ENCODE measurements at regions not wholly inside any gene's neighbourhood (a gene's known extent, or its start where the extent isn't known, plus 50 kb on each side); places are given as distances from the start of the nearest gene placed in this dataset.
"Not testable (repeated sequence)": the region's sequence is repeated elsewhere in the genome, so short reads cannot be mapped to it uniquely, and the experiment has no call there.

DNA sequence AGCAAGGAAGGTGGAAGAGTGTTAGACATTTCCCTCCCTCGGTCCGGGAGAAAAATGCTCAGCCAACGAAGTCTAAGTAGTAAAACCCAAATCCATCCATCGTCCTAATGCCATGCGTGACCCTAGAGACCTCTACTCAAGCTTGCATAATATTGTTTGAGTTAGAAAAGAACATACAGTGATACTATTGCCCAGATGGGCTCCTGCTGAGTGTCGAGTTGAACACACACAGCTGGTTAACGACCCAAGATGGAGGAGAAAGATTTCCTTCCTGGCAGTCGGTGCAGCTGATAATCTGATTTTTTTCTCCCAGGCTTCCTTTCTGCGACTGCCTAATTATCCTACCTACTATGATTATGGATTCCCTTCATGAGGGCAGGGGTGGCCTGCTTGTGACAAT lies 164.4 kb upstream of the KCNG1 start:
- DNase-seq (ENCODE audit: low read depth): no peak

GRCh38 chr20:51185861-51186260 lies 163.0 kb upstream of the KCNG1 start:
- DNase-seq (ENCODE audit: low read depth): no peak

DNA sequence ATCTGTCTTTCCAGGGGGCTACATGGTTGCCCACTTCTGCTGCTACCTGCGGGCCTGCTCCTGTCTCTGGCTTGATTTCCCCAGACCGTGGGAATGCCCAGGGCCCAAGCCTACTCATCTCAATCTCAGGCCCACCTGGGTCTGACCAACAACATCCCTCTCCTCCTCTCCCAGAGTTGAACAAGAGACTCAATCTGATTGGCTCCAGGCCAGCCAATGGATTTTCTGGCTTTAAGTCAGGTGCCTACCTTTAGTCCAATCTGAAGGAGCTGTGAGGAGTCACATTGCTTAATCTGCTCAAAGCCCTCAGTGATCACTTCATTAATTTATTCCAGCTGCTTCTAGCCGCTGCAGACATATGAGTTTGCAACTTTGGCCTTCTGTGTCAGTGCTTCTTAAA lies 162.4 kb upstream of the KCNG1 start:
- no peak for DNase-seq (ENCODE audit: low read depth)

GRCh38 chr20:51184289-51184688 lies 161.4 kb upstream of the KCNG1 start:
- no peak for DNase-seq (ENCODE audit: low read depth)

DNA sequence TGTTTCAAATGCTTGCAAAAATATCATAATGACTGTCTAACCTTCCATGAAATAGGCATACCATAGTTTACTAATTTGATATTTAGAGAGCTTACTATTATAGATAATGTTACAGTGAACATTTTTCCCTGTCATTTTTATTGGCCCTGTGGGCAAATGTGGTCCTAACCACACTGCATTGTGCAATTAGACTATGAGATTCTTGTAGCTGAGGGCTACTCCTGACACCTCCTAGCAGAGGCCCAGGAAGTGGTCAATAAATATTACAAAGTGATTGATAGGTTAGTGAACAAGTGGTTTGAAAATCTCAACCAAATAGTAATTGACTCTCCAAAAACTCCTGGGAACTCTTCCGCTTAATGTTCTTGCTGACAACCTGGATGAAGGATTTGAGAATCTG lies 160.5 kb upstream of the KCNG1 start:
- DNase-seq (ENCODE audit: low read depth): no peak

- no peak for DNase-seq (ENCODE audit: low read depth)
Observed at GRCh38 chr20:51182571-51182970, 159.7 kb upstream of the KCNG1 start.

GRCh38 chr20:51178153-51178552 lies 155.2 kb upstream of the KCNG1 start:
- no peak for DNase-seq (ENCODE audit: low read depth)

- no peak for DNase-seq (ENCODE audit: low read depth)
Observed at GRCh38 chr20:51176876-51177275, 154.0 kb upstream of the KCNG1 start.

DNA sequence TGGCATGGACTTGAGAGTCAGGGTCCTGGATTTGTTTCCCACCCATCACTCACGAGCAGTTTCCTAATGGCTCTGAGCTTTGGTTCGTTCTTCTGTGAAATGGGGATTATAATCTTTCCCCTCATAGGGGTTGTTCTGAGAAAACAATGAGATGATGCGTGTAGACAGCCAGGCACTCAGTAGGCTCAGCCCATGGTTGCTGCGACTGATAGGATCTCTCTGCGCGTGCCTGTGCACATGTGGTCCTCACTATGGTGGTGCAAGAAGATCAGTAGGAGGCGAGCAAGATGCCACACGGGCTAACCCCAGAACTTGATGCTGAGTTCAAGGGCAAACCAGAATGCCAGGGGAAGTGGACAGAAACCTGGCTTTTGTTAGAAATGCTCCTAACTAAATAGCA lies 153.5 kb upstream of the KCNG1 start:
- DNase-seq (ENCODE audit: low read depth): no peak

GRCh38 chr20:51175724-51176123 lies 152.8 kb upstream of the KCNG1 start:
- DNase-seq (ENCODE audit: low read depth): no peak

DNA sequence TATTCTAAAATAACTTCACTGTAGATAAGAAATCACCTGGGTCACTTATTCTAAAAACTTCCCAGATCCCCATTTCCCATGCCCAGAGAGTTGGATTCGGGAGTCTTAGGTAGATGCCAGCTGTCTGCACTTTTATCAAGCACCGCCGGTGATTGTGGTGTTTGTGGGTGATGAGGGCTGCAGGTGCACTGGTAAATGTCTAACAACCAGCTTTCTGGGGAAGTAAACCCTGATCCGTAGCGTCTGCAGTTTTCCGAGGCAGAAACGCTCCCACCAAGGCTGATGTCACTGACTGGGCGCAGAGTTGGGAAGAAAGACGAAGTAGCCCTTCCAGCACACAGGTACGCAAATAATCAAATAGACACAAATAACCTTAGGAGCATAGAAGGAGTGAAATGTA lies 152.2 kb upstream of the KCNG1 start:
- DNase-seq (ENCODE audit: low read depth): no peak

GRCh38 chr20:51174536-51174935 lies 151.6 kb upstream of the KCNG1 start:
- DNase-seq (ENCODE audit: low read depth): no peak

- no peak for DNase-seq (ENCODE audit: low read depth)
Observed at GRCh38 chr20:51172558-51173428, 149.9 kb upstream of the KCNG1 start.

GRCh38 chr20:51171141-51171540 lies 148.2 kb upstream of the KCNG1 start:
- no peak for DNase-seq (ENCODE audit: low read depth)

DNA sequence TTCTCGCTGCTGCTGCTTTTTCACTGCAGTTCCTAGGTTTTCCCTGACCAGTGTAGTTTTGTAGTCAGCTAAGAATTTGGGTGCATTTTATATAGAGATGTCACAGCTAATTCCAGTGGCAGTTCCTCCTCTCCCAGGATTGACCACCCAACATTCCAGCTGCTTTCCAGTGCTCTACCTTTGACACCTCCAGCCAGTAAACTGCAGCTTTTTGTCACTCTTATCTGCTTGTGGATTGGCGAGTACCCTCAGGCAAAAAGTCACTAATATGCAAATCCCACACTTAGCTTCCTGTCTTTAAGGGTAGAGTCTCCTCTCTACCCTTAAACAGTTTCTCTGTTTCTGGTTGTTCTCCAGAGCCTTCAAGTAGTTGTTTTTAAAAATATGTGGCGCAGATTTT lies 146.9 kb upstream of the KCNG1 start:
- DNase-seq (ENCODE audit: low read depth): no peak

DNA sequence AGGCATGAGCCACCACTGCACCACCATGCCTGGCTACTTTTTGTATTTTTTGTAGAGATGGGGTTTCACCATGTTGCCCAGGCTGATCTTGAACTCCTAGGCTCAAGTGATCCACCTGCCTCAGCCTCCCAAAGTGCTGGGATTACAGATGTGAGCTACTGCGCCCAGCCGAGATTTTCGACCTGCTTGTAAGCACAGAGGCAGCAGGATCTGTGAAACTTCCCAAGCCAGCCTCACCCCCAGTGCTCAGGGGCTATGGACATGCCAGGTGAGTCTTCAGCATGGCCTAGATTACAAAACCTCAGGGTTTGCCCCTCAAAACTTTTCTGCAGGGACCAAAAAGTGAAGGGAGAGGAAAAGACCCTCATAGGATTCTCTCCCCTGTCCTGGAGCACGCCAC lies 145.0 kb upstream of the KCNG1 start:
- not testable (repeated sequence) for DNase-seq (ENCODE audit: low read depth)

DNA sequence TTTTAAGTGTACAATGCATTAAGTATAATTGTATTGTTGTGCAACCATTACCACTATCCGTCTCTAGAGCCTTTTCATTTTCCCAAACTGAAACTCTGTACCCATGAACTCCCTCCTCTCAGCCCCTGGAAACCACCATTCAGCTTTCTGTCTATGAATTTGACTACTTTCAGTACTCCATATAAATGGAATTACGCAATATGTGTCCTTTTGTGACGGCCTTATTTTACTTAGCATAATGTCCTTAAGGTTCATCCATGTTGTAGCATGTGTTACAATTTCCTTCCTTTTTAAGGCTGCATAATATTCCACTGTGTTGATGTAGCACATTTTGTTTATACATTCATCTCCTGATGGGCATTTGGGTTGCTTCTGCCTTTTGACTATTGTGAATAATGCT lies 143.6 kb upstream of the KCNG1 start:
- no peak for DNase-seq (ENCODE audit: low read depth)

DNA sequence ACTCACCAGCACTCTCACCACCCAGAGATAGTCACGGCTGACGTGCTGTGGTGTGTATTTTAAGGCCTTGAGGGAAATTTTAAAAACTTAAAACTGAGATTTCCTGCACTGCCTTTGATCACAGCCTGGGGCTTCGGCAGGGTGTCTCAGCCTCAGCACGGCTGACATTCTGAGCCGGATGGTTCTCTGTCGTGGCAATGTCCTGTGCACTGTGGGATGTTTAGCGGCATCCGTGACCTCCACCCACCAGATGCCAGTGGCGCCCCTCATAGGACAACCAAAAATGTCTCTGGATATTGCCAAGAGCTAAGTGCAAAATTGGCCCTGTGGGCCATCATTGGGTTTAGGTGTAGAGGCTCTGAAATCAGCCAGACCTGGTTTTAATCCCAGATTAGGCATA lies 142.2 kb upstream of the KCNG1 start:
- no peak for DNase-seq (ENCODE audit: low read depth)

DNA sequence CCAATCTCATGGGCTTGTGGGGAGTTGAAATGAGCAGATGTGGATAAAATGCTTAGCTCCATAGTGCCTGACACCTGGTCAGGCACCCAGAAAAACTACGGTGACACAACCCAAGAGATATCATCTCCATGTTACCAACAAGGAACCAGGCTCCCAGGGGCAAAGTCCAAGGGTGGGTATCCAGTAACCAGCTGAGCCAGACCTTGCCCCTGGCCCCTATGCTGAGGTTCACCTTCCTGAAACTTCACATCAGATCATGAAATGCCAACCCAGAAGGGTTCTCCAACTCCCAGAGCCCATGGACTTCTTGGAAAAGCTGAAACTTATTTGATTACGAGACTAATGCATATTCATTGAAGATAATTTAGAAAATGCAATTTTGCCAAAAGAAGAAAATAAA lies 141.8 kb upstream of the KCNG1 start:
- no peak for DNase-seq (ENCODE audit: low read depth)

GRCh38 chr20:51163996-51164600 lies 141.2 kb upstream of the KCNG1 start:
- DNase-seq (ENCODE audit: low read depth): no peak

GRCh38 chr20:51162015-51162414 lies 139.1 kb upstream of the KCNG1 start:
- DNase-seq (ENCODE audit: low read depth): no peak

DNA sequence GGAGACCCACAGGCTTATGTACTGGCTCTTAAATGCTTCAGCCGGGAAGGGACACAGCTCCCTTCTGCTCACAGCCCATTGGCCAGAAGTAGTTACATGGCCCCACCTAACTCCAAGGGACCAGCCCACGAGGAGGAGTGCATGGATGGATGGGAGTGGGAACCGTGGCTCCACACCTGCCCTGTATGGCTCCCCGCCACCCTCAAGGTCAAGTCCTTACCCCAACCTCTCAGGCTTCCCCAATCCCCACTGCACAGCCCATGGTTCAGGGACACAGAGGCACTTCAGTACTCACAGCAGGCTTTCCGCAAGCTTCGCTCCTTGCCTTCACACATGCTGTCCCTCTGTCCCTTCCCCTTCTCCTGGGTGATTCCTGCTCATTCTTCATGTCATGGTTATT lies 137.9 kb upstream of the KCNG1 start:
- no peak for DNase-seq (ENCODE audit: low read depth)

DNA sequence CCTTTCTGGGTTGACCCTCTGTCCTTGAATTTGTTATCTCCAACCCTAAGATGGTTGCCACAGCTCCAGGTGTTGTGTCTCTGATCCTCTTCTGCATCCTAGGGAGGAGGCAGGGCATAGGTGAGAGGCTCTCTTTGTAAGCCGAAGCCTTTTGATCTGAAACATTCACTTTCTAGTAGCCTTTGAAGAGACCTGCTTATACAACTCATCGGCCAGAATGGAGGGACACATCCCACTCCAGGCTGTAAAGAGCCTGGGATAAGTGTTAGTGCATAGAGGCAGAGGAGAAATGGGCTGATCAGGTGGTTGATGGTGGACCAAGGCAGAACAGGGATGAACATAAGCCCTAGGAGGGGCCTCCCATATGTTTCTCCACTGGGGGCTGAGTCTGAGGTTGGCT lies 137.1 kb upstream of the KCNG1 start:
- no peak for DNase-seq (ENCODE audit: low read depth)

DNA sequence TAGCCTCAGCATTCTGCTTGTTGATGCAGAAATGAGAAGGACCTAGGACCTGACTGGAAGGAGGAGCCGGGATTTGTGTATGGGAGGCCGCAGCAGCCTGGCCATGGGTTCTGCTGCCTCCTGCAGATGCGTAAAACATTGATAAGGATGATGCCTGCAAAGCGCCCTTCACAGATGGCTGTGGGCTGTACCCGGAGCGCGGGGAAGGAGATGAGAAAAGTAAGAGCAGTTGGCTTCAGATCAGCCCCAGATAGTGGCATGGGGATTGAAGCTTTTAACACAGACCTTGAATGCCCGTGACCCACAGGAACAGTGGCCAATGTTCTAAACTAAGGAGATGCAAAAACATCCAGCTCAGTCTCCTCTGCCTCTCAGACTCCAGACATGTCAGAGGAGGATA lies 136.4 kb upstream of the KCNG1 start:
- no peak for DNase-seq (ENCODE audit: low read depth)

Data from activated T-helper 1 cell treated with Interleukin-2 at 50 U/mL for 16 hours (primary cell).